ENCODE measurements at regions not wholly inside any gene's neighbourhood (a gene's known extent, or its start where the extent isn't known, plus 50 kb on each side); places are given as distances from the start of the nearest gene placed in this dataset.
"Not testable (repeated sequence)": the region's sequence is repeated elsewhere in the genome, so short reads cannot be mapped to it uniquely, and the experiment has no call there.

DNA sequence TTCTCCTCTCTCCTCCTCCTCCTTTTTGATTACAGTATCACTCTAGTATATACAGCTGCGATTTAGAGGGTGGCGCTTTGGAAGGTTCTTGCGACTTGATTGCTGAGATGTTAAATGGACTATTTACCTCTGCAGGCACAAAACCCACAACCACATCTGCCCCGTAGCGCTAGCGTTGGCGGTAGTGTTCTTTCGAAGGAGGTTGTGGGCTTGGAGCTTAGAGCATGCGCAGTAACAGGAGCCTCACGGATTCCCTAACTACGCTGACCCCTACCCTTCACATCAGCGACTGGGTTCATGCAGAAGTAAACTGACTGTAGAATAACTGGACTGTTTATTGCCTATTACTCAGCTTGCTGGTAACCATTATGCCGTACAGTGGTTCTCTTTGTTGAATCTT, 58.0 kb downstream of the CGGBP1 start:
- peak; percentile 17 to 23 for DNase-seq

DNA sequence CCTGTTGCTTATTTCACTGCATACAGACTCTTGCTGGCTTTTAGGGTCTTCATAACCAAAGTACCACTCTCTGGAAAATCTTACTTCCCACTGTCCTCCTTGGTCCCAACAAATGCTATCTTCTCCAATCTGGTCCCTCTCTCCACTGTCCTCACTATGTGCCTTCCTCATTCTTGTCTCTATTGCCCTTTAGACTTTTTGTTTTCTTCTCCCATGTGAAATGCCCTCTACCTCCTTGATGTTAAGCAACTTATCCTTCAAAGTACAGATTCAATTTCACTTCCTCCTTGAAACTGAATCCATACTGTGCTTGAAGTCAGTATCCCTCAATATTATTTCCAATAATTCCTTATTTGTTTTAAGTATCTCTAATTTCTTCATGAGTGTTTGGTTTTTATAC, 60.8 kb downstream of the CGGBP1 start:
- no peak for DNase-seq

DNA sequence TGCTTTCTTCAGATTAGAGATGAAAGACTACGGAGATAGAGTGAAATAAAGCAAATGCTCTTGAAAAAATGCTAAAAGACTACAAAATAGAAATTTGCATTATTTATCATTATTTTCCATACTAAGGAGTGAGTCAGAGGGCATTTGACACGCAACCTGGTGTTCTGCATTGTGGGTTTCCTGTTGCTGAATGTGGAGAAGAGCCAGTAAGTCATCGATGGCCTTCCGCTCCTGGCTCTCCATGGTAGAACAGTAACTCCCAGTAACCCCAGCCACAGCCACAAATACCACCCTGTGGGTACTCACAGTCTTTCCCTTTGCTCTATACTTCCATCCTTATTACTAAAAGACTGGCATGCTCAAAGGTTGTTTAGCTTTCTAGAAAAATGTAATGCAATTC, 61.5 kb downstream of the CGGBP1 start:
- DNase-seq, result peak; percentile 6 to 35

DNA sequence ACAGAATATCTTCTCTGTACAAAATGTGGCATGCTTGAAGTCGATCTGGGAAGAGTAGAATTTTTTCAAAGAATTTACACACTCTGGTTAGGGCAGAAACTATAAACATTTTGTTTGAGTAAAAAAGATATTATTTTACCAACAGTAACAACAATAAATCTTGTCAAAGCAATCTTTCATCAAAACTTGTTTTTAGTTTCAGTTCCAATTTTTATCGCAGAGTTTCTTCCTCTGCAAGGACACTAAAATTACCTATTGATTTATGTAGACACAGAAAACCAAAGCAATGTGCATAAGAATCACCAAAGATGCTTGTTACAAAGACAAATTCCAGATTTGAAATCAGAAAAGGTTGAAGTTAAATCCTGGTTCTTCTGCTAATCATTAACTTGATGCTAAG, 61.9 kb downstream of the CGGBP1 start:
- DNase-seq, result no peak

DNA sequence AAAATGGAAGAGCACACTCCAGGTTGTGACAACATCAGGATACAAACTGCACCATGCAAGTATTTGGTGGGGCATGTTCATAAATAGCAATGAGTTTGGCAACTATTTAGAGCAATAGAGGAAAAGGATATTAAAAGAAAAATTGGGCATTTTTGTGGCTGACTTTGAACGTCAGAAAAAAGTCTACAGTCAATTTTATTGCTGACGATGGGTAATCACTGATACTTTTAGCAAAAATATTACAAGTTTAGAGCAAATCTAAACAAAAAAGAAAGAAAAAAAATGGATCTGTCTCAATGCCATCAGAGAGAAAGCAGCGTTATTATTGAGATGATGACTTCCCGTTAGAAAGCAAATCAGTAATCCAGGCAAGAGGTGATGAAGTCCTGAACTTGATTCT, 65.2 kb downstream of the CGGBP1 start:
- no peak for DNase-seq

DNA sequence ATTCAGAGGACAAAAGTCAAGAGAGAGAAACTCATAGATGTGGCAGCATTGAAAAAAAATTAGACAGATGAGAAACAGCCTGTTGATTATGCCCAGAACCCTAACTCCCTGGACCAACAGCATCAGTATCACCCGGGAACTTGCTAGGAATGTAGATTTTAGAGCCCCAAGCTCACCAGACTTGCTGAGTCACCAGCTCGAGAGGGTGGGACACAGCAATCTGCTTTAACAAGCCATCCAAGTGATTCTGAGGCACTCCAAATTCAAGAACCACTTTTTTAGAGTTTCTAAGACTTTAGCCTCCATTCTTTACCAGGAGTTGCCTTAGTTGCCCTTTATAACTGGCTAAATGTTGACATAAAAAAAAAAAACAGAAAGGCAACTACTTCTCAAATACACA, 70.9 kb downstream of the CGGBP1 start:
- DNase-seq, result no peak

DNA sequence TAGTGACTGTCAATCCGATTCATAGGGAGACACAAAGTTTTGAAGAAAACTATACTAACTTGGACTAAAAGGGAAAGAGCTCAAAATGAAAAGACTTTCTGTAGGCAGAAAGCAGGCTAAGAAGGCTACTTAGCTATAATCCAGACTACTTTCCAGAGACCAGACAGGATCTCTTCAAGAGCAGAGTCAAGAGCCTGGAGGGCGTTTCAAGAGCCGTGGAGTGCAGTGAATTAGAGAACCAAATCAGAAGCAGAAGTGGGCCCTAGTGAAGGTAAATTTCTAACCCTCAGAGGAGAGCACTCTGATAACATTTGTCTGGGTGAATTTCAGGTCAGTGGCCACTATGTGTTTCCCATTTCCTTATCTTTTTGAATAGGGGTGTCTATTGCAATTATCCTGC, 76.4 kb downstream of the CGGBP1 start:
- no peak for DNase-seq

DNA sequence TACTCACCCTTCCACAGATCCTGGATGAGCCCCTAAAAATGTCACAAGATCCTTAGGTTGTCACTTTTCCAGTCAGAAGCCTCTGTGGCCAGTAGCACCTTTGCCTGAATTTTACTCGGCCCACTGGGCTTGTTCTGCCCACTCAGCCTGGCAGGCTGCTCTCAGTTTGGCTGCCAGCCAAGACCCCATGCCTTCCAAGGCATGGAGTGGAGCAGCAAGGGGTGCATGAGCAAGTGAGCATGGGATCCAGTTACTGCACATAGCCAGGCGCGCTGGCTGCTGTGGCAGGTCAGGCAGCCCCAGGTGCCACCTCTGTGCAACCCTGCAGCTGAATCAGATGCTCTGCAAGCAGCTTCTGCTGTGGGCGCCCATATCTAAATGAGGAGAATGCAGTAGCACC, 79.3 kb downstream of the CGGBP1 start:
- no peak for DNase-seq

DNA sequence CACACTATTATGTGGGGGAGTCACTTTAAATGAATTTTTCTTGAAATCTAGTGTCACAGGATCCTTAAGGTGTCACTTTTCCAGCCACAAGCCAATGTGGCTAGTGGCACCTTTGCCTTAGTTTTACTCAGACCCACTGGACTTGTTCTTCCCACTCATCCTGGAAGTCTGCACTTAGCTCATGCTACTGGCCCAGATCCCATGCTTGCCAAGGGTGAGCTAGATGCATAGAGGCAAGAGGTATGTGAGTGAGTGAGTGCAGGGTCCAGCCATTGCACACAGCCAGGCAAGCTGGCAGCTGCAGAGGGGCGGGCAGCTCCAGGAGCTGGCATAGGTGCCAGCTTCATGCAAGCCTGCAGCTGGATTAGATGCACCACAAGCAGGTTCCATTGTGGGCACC, 81.0 kb downstream of the CGGBP1 start:
- DNase-seq, result no peak

DNA sequence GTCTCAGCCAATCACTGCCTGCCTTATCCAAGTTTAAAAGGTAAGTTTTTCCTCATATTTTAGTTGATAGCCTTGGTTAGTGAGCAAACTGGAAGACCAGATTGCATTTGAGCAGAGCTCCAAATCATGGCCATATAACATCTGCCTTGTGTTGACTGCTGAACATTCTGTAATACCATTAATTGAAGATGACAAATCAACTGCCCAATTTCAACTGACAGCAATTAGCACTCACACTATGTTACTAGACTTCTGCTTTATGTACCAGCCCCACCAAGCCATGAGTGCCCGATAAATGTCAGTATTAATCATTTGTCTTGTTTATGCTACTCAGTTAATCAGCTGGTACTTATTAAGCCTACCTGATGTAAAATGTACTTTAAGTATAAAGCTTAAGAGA, 83.1 kb downstream of the CGGBP1 start:
- DNase-seq, result no peak

DNA sequence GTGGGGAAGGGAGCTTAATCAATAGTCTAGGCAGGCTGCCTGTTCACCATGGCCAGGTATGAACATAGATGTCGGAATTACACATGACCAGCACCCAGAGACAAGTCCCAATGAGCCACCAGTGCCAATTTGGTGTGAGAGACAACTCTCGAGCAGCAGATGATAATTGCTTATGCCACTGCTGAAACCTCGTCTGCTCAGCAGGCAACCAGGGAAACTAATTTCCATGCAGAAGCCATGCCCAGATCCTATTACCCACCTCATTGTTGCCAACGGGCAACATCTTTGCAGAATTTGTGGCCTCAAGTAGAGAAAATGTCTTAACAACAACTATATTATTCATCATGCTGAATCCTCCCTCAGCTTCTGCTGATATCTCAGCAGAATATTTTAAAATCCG, 84.9 kb downstream of the CGGBP1 start:
- no peak for DNase-seq

DNA sequence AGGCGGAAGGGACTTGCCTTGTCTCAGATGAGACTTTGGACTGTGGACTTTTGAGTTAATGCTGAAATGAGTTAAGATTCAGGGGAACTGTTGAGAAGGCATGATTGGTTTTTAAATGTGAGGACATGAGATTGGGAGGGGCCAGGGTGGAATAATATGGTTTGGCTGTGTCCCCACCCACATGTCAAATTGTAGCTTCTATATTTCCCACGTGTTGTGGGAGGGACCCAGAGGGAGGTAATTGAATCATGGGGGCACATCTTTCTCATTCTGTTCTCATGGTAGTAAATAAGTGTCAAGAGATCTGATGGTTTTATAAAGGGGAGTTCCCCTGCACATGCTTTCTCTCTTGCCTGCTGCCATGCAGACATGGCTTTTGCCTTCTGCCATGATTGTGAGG, 89.2 kb downstream of the CGGBP1 start:
- DNase-seq, result no peak

DNA sequence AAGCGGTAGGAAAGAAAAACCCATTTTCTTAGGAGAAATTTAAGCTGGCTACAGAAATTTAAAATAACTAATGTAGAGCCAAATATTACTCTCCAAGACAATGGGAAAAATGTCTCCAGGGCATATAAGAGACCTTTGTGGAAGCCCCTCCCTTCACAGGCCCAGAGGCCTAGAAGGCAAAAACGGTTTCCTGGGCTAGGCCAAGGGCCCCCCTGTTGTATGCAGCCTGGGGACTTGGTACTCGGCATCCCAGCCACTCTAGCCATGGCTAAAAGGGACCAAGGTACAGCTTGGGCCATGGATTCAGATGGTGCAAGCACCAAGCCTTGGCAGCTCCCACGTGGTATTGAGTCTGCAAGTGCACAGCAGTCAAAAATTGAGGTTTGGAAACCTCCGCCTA, 90.1 kb downstream of the CGGBP1 start:
- DNase-seq, result no peak

DNA sequence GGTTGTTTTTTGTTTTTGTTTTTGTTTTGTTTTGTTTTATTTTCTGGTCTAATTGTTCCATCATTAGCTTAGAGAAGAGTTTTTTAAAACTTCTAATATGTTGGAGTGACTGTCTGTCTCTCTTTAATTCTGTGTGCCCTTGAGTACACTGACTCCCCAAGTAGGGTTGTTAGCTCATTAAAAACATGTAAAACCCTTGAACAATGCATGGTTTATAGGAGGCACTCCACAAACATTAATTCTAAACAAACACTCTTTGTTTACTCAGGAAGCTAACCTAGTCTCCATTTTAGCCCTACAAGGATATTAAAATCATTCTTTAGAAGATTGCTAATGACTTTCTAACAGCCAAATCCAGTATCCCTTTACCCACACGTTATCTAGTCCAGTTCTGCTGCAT, 100.5 kb downstream of the CGGBP1 start:
- no peak for DNase-seq

DNA sequence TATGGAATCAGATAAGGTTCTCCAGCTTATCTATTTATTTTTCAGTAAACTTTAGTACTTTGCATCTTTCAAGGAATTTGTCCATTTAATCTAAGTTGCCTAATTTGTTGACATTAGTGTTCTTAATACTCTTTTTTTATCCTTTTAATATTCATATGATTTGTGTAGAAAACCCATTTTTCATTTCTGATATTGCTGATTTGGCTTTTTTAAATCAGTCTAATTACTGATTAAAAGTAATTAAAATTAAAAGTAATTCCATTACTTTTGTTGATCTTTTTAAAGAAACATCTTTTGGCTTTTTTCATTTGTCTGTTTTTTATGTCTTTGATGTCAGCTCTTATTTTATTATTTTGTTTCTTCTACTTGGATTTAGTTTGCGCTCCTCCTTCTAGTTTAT, 101.2 kb downstream of the CGGBP1 start:
- DNase-seq, result no peak

DNA sequence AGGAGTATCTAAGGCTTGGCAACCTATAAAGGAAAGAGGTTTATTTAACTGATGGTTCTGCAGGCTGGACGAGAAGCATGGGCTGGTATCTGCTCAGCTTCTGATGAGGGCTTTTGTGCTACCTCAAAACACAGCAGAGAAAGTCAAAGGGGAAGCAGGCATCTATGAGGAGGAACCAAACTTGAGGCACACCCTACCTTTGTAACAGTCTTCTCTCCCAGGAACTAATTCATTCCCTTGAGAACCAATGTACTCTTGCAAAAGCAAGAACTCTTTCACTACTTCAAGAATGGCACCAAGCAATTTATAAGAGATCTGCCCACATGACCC, 109.0 kb downstream of the CGGBP1 start:
- no peak for DNase-seq

DNA sequence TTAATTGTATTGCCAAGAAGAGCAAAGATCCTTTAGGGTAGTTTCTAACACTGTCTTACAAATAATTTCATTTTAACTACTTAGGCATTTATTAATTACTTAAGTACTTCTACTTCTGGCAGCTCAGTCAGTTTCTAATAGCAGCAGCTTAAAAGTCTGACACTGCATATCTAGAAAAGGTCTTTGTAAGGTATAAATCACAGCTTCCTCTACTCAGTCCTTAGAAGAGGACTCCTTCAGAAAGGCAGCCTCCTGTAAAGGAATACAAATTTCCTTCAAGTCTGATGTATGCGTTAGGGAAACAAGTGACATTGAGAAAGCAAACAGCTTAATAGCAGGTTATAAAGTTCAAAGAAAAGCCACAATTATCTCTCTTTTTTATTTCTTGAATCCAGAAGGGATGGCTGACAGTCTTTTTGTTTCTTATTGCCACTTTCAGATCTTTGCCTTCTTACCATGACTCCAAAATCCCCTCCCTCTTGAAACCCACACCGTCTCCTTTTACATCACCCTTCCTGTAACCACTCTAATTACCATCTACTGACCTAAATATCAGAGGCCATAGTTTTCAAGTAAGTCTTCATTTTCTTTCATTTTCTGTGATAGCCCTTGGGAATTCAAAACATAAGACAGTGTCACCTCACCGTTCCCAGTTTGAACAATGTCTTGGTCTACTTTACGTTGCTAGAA, 109.5 kb downstream of the CGGBP1 start:
- DNase-seq, result no peak

DNA sequence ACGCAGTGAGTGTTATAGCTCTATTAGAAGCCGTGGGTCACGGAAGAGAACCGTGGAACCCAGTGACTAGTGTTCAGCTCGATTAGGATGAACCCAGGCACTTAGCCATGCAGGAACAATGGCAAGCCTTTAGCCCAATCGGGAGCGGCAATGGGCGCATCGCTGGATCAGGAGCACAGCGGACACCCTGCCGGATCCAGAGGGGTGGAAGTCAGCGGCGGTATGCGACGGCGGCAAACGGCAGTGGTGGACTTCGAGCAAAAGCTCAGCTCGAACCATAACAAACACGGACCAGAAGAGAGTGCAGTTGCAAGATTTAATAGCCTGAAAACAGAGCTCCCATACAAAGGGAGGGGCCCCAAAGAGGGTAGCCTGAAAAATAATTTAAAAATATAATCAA, 112.8 kb downstream of the CGGBP1 start:
- DNase-seq, result not testable (repeated sequence)

DNA sequence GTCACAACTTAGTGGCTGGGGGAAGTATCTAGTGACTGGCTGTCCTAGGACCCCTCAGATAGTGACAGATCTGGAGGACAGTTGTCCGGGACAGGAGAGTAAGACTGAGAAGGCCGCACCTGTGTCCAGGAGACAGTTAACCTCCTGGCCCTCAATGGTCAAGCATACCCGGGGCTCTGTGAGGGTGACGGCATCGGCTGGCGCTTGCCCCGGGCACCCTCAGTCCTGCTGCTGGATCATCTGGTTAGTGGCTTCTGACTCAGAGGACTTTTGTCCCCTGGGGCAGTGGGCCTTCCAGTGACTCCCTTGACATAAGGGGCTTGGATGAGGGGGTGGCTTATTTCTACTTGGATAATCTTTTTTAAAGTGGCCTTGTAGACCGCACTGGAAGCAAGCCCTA, 116.5 kb downstream of the CGGBP1 start:
- not testable (repeated sequence) for DNase-seq

DNA sequence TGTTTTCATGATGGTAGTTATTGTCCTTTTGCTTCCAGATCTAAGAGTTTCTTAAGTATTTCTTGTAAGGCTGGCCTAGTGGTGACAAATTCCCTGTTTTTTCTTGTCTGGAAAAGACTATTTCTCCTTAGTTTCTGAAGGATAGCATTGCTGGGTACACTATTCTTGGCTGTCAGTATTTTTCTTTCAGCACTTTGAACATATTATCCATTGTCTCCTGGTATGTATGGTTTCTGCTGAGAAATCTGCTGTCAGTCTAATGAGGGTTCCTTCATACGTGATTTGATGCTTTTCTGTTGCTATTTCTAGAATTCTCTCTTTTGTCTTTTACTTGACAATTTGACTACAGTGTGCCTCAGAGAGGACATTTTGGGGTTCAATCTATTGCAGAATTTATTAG, 134.3 kb downstream of the CGGBP1 start:
- DNase-seq, result no peak

DNA sequence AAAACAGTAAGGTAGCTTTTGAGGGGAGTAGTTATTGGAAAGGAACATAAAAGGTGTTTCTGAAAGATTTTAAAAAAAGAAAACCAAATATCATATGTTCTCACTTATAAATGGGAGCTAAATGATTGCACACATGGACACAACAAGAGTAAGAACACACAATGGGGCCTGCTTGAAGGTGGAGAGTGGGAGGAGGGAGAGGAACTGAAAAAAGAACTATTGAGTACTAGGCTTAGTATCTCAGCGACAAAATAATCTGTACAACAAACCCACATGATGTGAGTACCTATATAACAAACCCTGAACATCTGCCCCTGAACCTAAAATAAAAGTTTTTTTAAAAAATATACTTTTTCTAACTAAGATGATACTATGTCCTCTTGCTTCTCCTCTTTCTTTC, 138.3 kb downstream of the CGGBP1 start:
- DNase-seq, result no peak

DNA sequence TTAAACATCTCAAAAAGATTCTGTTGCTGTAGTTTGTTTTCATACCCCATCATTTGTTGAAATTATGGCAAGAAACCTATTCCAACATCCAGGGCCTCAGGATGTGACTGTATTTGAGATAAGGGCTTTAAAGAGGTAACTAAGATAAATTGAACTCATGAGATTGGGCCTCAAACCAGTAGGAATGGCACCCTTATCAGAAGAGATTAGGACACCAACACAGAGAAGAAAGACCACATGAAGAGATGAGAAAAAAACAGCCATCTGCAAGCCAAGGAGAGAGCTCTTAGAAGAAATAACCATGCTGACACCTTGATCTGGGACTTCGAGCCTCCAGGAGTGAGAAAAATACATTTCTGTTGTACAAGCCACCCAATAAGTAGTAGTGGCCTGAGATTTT, 157.7 kb downstream of the CGGBP1 start:
- no peak for DNase-seq

DNA sequence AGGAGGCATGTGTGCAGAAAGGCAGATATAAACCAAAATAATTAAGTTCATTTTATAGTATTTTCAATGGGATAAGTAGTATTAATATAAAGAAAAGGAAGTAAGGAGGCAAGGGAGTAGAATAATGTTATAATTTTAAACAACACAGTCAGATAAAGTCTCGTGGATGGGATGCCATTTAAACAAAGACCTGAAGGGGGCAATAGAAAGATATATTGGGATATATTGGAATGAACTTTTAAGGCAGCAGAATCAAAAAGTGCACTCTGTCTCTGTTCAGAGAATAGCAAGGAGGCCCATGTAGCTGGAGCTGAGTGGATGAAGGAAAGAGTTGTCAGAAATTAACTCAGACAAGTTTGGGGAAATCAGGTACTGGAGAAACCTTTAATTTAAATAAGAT, 158.7 kb downstream of the CGGBP1 start:
- DNase-seq, result peak in 1 of 2 donors; percentile 0

DNA sequence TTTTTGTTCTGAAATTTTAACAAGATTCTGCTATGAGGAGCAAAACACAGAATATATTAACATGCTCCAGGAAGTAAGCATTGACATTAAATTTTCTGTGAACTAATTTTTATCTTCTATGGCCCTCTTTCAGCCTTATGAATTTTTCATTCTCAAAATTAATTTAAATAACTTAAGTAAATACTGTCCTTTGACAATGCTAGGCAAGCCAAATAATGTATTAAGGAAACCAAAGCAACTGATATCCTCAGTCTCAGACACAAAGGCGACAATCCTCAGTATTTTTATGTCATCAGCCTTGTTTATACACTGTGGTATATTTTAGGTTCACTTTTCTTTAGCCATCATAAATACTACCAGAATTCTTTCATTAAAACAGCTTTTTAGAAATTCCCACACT, 159.8 kb downstream of the CGGBP1 start:
- no peak for DNase-seq

DNA sequence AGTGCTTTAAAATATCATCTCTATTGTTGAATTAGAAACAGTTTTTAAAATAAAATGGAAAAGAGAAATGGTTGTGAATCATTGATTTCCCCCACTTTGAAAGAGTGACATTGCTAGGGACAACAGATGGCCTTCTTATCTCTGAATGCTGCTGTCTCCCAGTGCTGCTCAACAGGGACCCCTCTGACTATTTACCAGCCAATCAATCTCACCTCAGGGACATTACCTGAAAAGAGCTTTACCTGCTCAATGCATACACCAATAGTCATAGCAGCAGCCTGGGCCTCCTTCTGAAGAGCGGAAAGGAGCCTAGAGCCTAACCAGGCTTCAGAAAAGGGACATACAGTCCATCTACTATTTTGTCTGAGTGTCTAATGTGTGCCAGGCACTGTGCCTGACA, 162.8 kb downstream of the CGGBP1 start:
- DNase-seq, result no peak

DNA sequence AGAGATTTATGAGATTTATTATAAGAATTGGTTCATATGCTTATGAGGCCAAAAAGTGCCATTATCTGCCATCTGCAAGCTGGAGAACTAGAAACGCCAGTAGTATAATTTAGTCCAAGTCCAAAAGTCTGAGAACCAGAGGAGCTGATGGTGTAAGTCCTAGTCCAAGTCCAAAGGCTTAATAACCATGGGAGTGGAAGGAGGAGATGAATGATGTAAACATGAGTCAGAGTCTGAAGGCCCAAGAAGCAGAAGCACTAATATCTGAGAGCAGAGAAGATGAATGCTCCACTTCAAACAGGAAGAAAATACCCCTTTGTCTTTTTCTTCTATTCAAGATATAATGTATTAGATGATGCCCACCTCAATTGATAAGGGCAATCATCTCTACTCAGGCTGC, 185.7 kb downstream of the CGGBP1 start:
- no peak for DNase-seq
